HCT116 (cell line): ENCODE measurements at regions not wholly inside any gene's neighbourhood (a gene's known extent, or its start where the extent isn't known, plus 50 kb on each side); places are given as distances from the start of the nearest gene placed in this dataset.

ENCODE experiments used
- ATAC-seq: fragments of 200-7000 bp; cut with Tn5 transposase; 2 replicates; pipeline ENCODE4 v1.9.1; 2020; ENCODE audit warnings: mild to moderate bottlenecking, moderate library complexity
- BruUV-seq: library from RNA; stranded (reverse); fragments of 400-500 nt; replicated peaks from 2 replicates; lab custom pipeline; 2021; lab: Mats Ljungman, UMichigan
- CTCF ChIA-PET: fragments of 300-600 bp; sonication (Branson Sonifier 250); formaldehyde crosslinking; loops from one replicate; lab custom pipeline; 2021; ENCODE audit warnings: antibody characterized with exemption; lab: Charles Lee
- POLR2A ChIA-PET: fragments of 300-600, 350-600 bp; sonication (Branson Sonifier 250); formaldehyde crosslinking; loops from one replicate; lab custom pipeline; 2021; ENCODE audit warnings: antibody characterized with exemption; lab: Charles Lee
- RAD21 ChIA-PET, 2 experiments: fragments of 300-600 bp; sonication (Branson Sonifier 250); formaldehyde crosslinking; loops; one replicate each; lab custom pipeline; 2023; ENCODE audit warnings: low total read pairs in 2 of 2; ENCODE audit not compliant: uncharacterized antibody in 2 of 2, unreplicated experiment in 2 of 2, low non-redundant PET in 1 of 2; lab: Charles Lee
- DNase-seq: peaks from one replicate; pipeline ENCODE4 v3.0.0-alpha.2; 2010; ENCODE audit warnings: low read depth, low spot score
- H2AFZ ChIP-seq: fragments of 200-600 bp; shearing (Covaris generic), sonication (generic); 2 replicates; pipeline ENCODE4 v1.6.1; 2017; ENCODE audit warnings: low read depth, mixed run types, mixed read lengths, antibody characterized with exemption, low read length; ENCODE audit not compliant: poor library complexity, severe bottlenecking
- H3K27ac ChIP-seq: 2 replicates; pipeline ENCODE4 v1.5.1; 2012; ENCODE audit warnings: low read depth, low read length
- H3K27me3 ChIP-seq: fragments of 200-600 bp; sonication (generic); 2 replicates; pipeline ENCODE4 v1.6.1; 2016; ENCODE audit warnings: mixed run types, low read length, mixed read lengths; ENCODE audit not compliant: insufficient read depth
- H3K36me3 ChIP-seq, 2 experiments: fragments of 200-500 bp in 1 of 2; fragments of 200-600 bp in 1 of 2; sonication (Bioruptor generic) in 1 of 2; sonication (generic) in 1 of 2; 2 replicates each; pipeline versions ENCODE4 v1.5.1 to v1.6.1; 2014 to 2016; ENCODE audit warnings: low read length in 2 of 2, inconsistent platforms in 1 of 2, mixed read lengths in 1 of 2, mixed run types in 1 of 2; ENCODE audit not compliant: insufficient read depth in 2 of 2, control insufficient read depth in 1 of 2
- H3K4me1 ChIP-seq, 2 experiments: fragments of 200-600 bp in 1 of 2; sonication (generic) in 1 of 2; 2 replicates each; pipeline versions ENCODE4 v1.5.1 to v1.6.1; 2012 to 2017; ENCODE audit warnings: low read length in 2 of 2, inconsistent platforms in 1 of 2, mild to moderate bottlenecking in 1 of 2, mixed read lengths in 1 of 2, mixed run types in 1 of 2, moderate library complexity in 1 of 2; ENCODE audit not compliant: insufficient read depth in 2 of 2, control insufficient read depth in 1 of 2
- H3K4me2 ChIP-seq: fragments of 200-600 bp; sonication (generic); 2 replicates; pipeline ENCODE4 v1.6.1; 2017; ENCODE audit warnings: mixed run types, low read length, mixed read lengths
- H3K4me3 ChIP-seq, 2 experiments: fragments of 200-600 bp in 1 of 2; sonication (generic) in 1 of 2; replicated peaks in 1 of 2; 2 replicates each; pipeline ENCODE4 v1.5.1; 2011 to 2016; ENCODE audit warnings: low read length in 2 of 2, control low read depth in 1 of 2, low read depth in 1 of 2, mild to moderate bottlenecking in 1 of 2, mixed read lengths in 1 of 2, mixed run types in 1 of 2
- H3K79me2 ChIP-seq: fragments of 200-600 bp; sonication (generic); 2 replicates; pipeline ENCODE4 v1.6.1; 2017; ENCODE audit warnings: mild to moderate bottlenecking, mixed run types, low read length, moderate library complexity, mixed read lengths; ENCODE audit not compliant: insufficient read depth
- H3K9ac ChIP-seq: fragments of 200-600 bp; sonication (generic); 2 replicates; pipeline ENCODE4 v1.6.1; 2016; ENCODE audit warnings: low read length, mixed read lengths
- H3K9me2 ChIP-seq: fragments of 200-600 bp; sonication (generic), shearing (Covaris generic); 2 replicates; pipeline ENCODE4 v1.6.1; 2017; ENCODE audit warnings: mixed run types, mild to moderate bottlenecking, moderate library complexity; ENCODE audit not compliant: insufficient read depth
- H3K9me3 ChIP-seq, 2 experiments: fragments of 200-500 bp in 1 of 2; fragments of 200-600 bp in 1 of 2; sonication (Bioruptor generic) in 1 of 2; sonication (generic) in 1 of 2; 2 replicates each; pipeline ENCODE4 v1.6.1; 2014 to 2017; ENCODE audit warnings: low read length in 2 of 2, mixed read lengths in 2 of 2, inconsistent platforms in 1 of 2, low read depth in 1 of 2, mild to moderate bottlenecking in 1 of 2, mixed run types in 1 of 2, moderate library complexity in 1 of 2; ENCODE audit not compliant: control insufficient read depth in 1 of 2, insufficient read depth in 1 of 2
- H4K20me1 ChIP-seq: fragments of 200-600 bp; sonication (generic), shearing (Covaris generic); 2 replicates; pipeline ENCODE4 v1.6.1; 2017; ENCODE audit warnings: mixed run types, mild to moderate bottlenecking, moderate library complexity; ENCODE audit not compliant: insufficient read depth
- CBX3 ChIP-seq: IDR thresholded peaks from 2 replicates; pipeline ENCODE4 v1.6.1; 2012; ENCODE audit warnings: low read depth
- CTCF ChIP-seq, 3 experiments: fragments of 200-600 bp in 1 of 3; sonication (generic) in 1 of 3; IDR thresholded peaks in 2 of 3; conservative IDR thresholded peaks in 1 of 3; 2 replicates each; pipeline ENCODE4 v1.5.1; 2012 to 2017; ENCODE audit warnings: low read depth in 2 of 3, low read length in 2 of 3, antibody characterized with exemption in 1 of 3, borderline replicate concordance in 1 of 3, control low read depth in 1 of 3, mild to moderate bottlenecking in 1 of 3, mixed read lengths in 1 of 3, mixed run types in 1 of 3, moderate library complexity in 1 of 3; ENCODE audit not compliant: insufficient read depth in 1 of 3
- EGR1 ChIP-seq: IDR thresholded peaks from 2 replicates; pipeline ENCODE4 v1.6.1; 2012; ENCODE audit warnings: low read depth
- EZH2 ChIP-seq: fragments of 200-600 bp; sonication (generic); IDR thresholded peaks from 2 replicates; pipeline ENCODE4 v1.6.1; 2017; ENCODE audit warnings: antibody characterized with exemption, mixed run types
- EZH2phosphoT487 ChIP-seq: fragments of 200-600 bp; IDR thresholded peaks from 2 replicates; pipeline ENCODE4 v1.6.1; 2018; ENCODE audit warnings: antibody characterized with exemption, borderline replicate concordance
- JUND ChIP-seq: IDR thresholded peaks from 2 replicates; pipeline ENCODE4 v1.6.1; 2012
- POLR2A ChIP-seq: IDR thresholded peaks from 2 replicates; pipeline ENCODE4 v1.7.0; 2011; ENCODE audit warnings: borderline replicate concordance; ENCODE audit not compliant: insufficient read depth, insufficient read length; ENCODE audit errors: extremely low read depth
- RAD21 ChIP-seq: IDR thresholded peaks from 2 replicates; pipeline ENCODE4 v1.6.1; 2012; ENCODE audit warnings: low read depth, mild to moderate bottlenecking
- SIN3A ChIP-seq: IDR thresholded peaks from 2 replicates; pipeline ENCODE4 v1.6.1; 2012; ENCODE audit warnings: low read depth
- SP1 ChIP-seq: IDR thresholded peaks from 2 replicates; pipeline ENCODE4 v1.6.1; 2012; ENCODE audit warnings: low read depth
- SRF ChIP-seq: IDR thresholded peaks from 2 replicates; pipeline ENCODE4 v1.6.1; 2012; ENCODE audit warnings: low read depth
- TCF7L2 ChIP-seq: IDR thresholded peaks from 2 replicates; pipeline ENCODE4 v1.7.0; 2011; ENCODE audit warnings: borderline replicate concordance, inconsistent platforms; ENCODE audit not compliant: insufficient read depth, insufficient read length; ENCODE audit errors: extremely low read depth
- ZFX ChIP-seq: fragments of 450-650 bp; IDR thresholded peaks from 2 replicates; pipeline ENCODE4 v1.6.1; 2017
- ZNF274 ChIP-seq: fragments of 200-500 bp; sonication (Bioruptor generic); IDR thresholded peaks from 2 replicates; pipeline ENCODE4 v1.6.1; 2014; ENCODE audit warnings: mild to moderate bottlenecking, low read depth, low read length, inconsistent platforms
- intact Hi-C: fragments of 100-400 bp; cut with micrococcal nuclease; formaldehyde crosslinking; loops from 2 replicates; pipeline ENCODE4 v1.10.0; 2022
- TF ChIP-seq, protein P1 (sequence below): IDR thresholded peaks from 2 replicates; pipeline ENCODE4 v1.6.1; 2012

DNA sequence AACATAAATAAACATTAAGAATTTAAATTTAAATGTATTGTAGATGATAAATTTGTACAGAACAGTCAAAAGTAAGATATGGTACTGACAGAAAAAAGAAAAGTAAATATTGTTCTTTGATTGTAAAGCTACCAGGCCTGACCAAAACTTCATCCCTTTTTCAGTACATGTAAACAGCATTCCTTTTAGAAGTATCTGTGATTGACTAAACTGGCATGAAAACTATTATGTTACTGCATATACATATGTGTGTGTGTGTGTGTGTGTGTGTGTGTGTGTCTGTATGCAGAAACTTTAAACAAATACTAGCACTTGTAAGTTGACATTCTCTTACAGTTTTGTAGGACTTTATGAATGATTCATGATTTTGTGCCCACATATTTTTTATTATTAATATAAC is 270.9 kb downstream of the C12orf50 start:
- no TSS peak for BruUV-seq
- Histone ChIP-seq H3K4me3 (no peak overlapping the region), H3K9ac (no peak overlapping the region), H3K79me2 (no peaks in the 10 kb centered on the region), H3K9me2 (no peaks in the 10 kb centered on the region), H4K20me1 (no peaks in the 10 kb centered on the region), H3K36me3 (no peaks in the 10 kb centered on the region), H3K4me1 (no peaks in the 10 kb centered on the region), H3K9me3 (no peaks in the 10 kb centered on the region), H3K27ac (no peak overlapping the region), H3K27me3 (no peaks in the 10 kb centered on the region), H2AFZ (no peak overlapping the region), H3K4me2 (no peak overlapping the region)
- ChIA-PET POLR2A (no interaction called here), RAD21 (no interaction called here), CTCF (no interaction called here)
- ATAC-seq (no peak), DNase-seq (no peak)
- TF ChIP-seq TCF7L2: no peak
- no peak for TF ChIP-seq EGR1
- no peak for TF ChIP-seq SRF
- no peak for TF ChIP-seq ZFX
- TF ChIP-seq RAD21: no peak
- no peak for TF ChIP-seq JUND
- intact Hi-C loops: no loop called here

GRCh38 chr12:87756721-87757120 is 272.5 kb downstream of the C12orf50 start:
- BruUV-seq: no TSS peak
- ChIA-PET CTCF (no interaction called here), RAD21 (no interaction called here)

More at GRCh38 chr12:87756721-87757120, 272.5 kb downstream of the C12orf50 start:
- POLR2A ChIA-PET: no interaction called here
- TF ChIP-seq CTCF (IDR thresholded peaks at IDR 0.05 in 2 of 3, conservative IDR thresholded peaks at IDR 0.05 in 1 of 3; ENCODE audit: borderline replicate concordance in 1 of 3, insufficient read depth in 1 of 3, low read depth in 2 of 3, low read length in 2 of 3) (no peak), SRF (no peak), SIN3A (no peak), TCF7L2 (no peak), POLR2A (no peak), ZNF274 (no peak), EZH2 (no peak), SP1 (no peak), CBX3 (no peak), EZH2phosphoT487 (no peak), RAD21 (no peak)
- TF ChIP-seq, protein P1, sequence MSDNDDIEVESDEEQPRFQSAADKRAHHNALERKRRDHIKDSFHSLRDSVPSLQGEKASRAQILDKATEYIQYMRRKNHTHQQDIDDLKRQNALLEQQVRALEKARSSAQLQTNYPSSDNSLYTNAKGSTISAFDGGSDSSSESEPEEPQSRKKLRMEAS: no peak
- Histone ChIP-seq H4K20me1 (no peaks in the 10 kb centered on the region), H3K27ac (no peak overlapping the region), H3K36me3 (no peaks in the 10 kb centered on the region), H3K9ac (no peak overlapping the region), H3K4me2 (no peak overlapping the region), H3K4me3 (no peak overlapping the region), H3K79me2 (no peaks in the 10 kb centered on the region), H3K4me1 (no peaks in the 10 kb centered on the region), H3K9me3 (no peaks in the 10 kb centered on the region), H2AFZ (no peak overlapping the region), H3K27me3 (no peaks in the 10 kb centered on the region), H3K9me2 (no peaks in the 10 kb centered on the region)
- intact Hi-C loops: no loop called here
- ATAC-seq (no peak), DNase-seq (no peak)
